ENCODE measurements at regions not wholly inside any gene's neighbourhood (a gene's known extent, or its start where the extent isn't known, plus 50 kb on each side); places are given as distances from the start of the nearest gene placed in this dataset.
"Not testable (repeated sequence)": the region's sequence is repeated elsewhere in the genome, so short reads cannot be mapped to it uniquely, and the experiment has no call there.

DNA sequence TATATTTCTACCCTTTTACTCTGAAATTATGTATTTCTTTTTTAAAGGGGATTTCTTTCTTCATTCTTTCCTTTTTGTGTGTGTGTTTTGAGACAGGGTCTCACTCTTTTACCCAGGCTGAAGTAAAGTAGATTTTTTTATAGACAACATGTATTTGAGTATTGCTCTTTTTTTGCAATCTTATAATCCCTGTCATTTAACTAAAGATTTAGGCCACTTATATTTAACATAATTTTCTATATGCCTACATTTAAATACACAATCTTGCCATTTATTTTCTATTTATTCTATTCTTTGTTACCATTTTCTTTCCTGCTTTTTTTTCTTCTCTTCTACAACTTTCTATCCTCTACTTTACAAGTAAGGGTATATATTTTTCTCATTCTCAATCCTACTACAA is 416.0 kb upstream of the IRX2 start:
- H3K4me3 ChIP-seq (ENCODE audit: low read length in 3 of 3) = no peak overlapping the region
- H3K9me3 ChIP-seq (ENCODE audit: control insufficient read depth in 3 of 3, low read length in 3 of 3) = peaks cover 3 to 7% (median 6%) of the 10 kb centered on the region in 3 donors
- H3K4me1 ChIP-seq (ENCODE audit: control insufficient read depth in 3 of 3, insufficient read depth in 3 of 3, low read length in 3 of 3) = no peaks in the 10 kb centered on the region
- no peak overlapping the region for H3K9ac ChIP-seq (ENCODE audit: low read depth in 1 of 3, low read length in 3 of 3)
- no peak overlapping the region for H3K27ac ChIP-seq (ENCODE audit: low read depth, low read length)
- peaks cover 0 to 5% (median 2%) of the 10 kb centered on the region in 3 donors for H3K27me3 ChIP-seq (ENCODE audit: control insufficient read depth in 3 of 3, insufficient read depth in 3 of 3, low read length in 3 of 3)
- no peaks in the 10 kb centered on the region for H3K36me3 ChIP-seq (ENCODE audit: control insufficient read depth in 3 of 3, insufficient read depth in 3 of 3, low read length in 3 of 3)

DNA sequence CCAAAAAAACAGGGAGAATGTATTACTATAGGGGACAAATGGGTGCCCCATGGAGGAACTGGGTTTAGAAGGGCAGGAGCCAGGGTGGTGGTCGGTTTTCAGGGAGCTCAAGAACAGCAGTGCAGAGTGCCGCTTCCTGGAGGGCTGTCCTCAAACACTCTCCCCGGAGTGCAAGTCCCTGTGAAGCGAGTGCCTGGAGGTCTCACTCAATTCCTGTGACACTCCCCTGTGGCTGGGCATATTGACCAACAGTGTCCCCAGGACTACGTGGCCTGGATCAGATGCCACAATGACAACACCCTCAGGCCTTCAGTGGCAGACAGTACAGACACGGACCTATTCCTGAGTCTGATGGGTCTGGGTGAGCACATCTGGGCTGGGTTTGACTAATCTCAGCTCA is 412.1 kb upstream of the IRX2 start:
- Histone ChIP-seq H3K4me3 (ENCODE audit: low read length in 3 of 3) (no peak overlapping the region), H3K4me1 (ENCODE audit: control insufficient read depth in 3 of 3, insufficient read depth in 3 of 3, low read length in 3 of 3) (no peaks in the 10 kb centered on the region), H3K27ac (ENCODE audit: low read depth, low read length) (no peak overlapping the region), H3K9ac (ENCODE audit: low read depth in 1 of 3, low read length in 3 of 3) (no peak overlapping the region), H3K9me3 (ENCODE audit: control insufficient read depth in 3 of 3, low read length in 3 of 3) (peaks cover 3 to 6% (median 4%) of the 10 kb centered on the region in 3 donors), H3K36me3 (ENCODE audit: control insufficient read depth in 3 of 3, insufficient read depth in 3 of 3, low read length in 3 of 3) (no peaks in the 10 kb centered on the region), H3K27me3 (ENCODE audit: control insufficient read depth in 3 of 3, insufficient read depth in 3 of 3, low read length in 3 of 3) (peaks cover 0 to 11% (median 2%) of the 10 kb centered on the region in 3 donors)

GRCh38 chr5:3161672-3162071 is 410.2 kb upstream of the IRX2 start:
- Histone ChIP-seq H3K4me1 (ENCODE audit: control insufficient read depth in 3 of 3, insufficient read depth in 3 of 3, low read length in 3 of 3) (no peaks in the 10 kb centered on the region), H3K4me3 (ENCODE audit: low read length in 3 of 3) (no peak overlapping the region), H3K36me3 (ENCODE audit: control insufficient read depth in 3 of 3, insufficient read depth in 3 of 3, low read length in 3 of 3) (no peaks in the 10 kb centered on the region), H3K9ac (ENCODE audit: low read depth in 1 of 3, low read length in 3 of 3) (no peak overlapping the region), H3K9me3 (ENCODE audit: control insufficient read depth in 3 of 3, low read length in 3 of 3) (peaks cover 0 to 2% (median 0%) of the 10 kb centered on the region in 3 donors), H3K27me3 (ENCODE audit: control insufficient read depth in 3 of 3, insufficient read depth in 3 of 3, low read length in 3 of 3) (peaks cover 0 to 11% (median 2%) of the 10 kb centered on the region in 3 donors), H3K27ac (ENCODE audit: low read depth, low read length) (no peak overlapping the region)

- Histone ChIP-seq H3K36me3 (ENCODE audit: control insufficient read depth in 3 of 3, insufficient read depth in 3 of 3, low read length in 3 of 3) (no peaks in the 10 kb centered on the region), H3K27ac (ENCODE audit: low read depth, low read length) (no peak overlapping the region), H3K4me3 (ENCODE audit: low read length in 3 of 3) (no peak overlapping the region), H3K4me1 (ENCODE audit: control insufficient read depth in 3 of 3, insufficient read depth in 3 of 3, low read length in 3 of 3) (no peaks in the 10 kb centered on the region), H3K27me3 (ENCODE audit: control insufficient read depth in 3 of 3, insufficient read depth in 3 of 3, low read length in 3 of 3) (peaks cover 0 to 9% (median 0%) of the 10 kb centered on the region in 3 donors), H3K9ac (ENCODE audit: low read depth in 1 of 3, low read length in 3 of 3) (no peak overlapping the region), H3K9me3 (ENCODE audit: control insufficient read depth in 3 of 3, low read length in 3 of 3) (no peaks in the 10 kb centered on the region)
These were observed 405.7 kb upstream of the IRX2 start for GRCh38 chr5:3157214-3157613.

DNA sequence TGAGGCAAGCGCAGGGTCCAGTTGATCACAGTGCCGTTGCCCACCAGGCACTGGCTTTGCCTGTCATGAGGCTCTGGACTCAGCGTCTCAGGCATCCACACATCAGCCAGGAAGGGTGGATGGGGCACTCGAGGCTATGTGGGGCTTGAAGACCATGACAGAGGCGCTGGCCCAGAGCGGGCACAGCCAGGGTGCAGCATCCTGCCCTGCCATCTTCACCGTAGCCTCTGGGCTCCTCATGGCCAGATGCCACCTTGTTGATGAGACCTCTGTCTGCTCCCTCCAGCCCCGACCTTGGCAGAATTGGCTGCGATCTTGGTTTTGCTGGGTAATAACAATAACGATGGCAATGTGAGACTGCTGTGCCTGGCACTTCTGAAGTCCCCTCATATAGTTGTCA is 404.2 kb upstream of the IRX2 start:
- no peaks in the 10 kb centered on the region for H3K9me3 ChIP-seq (ENCODE audit: control insufficient read depth in 3 of 3, low read length in 3 of 3)
- H3K27ac ChIP-seq (ENCODE audit: low read depth, low read length) = no peak overlapping the region
- peaks cover 0 to 9% (median 2%) of the 10 kb centered on the region in 3 donors for H3K27me3 ChIP-seq (ENCODE audit: control insufficient read depth in 3 of 3, insufficient read depth in 3 of 3, low read length in 3 of 3)
- H3K4me3 ChIP-seq (ENCODE audit: low read length in 3 of 3) = no peak overlapping the region
- no peaks in the 10 kb centered on the region for H3K4me1 ChIP-seq (ENCODE audit: control insufficient read depth in 3 of 3, insufficient read depth in 3 of 3, low read length in 3 of 3)
- no peak overlapping the region for H3K9ac ChIP-seq (ENCODE audit: low read depth in 1 of 3, low read length in 3 of 3)
- no peaks in the 10 kb centered on the region for H3K36me3 ChIP-seq (ENCODE audit: control insufficient read depth in 3 of 3, insufficient read depth in 3 of 3, low read length in 3 of 3)

DNA sequence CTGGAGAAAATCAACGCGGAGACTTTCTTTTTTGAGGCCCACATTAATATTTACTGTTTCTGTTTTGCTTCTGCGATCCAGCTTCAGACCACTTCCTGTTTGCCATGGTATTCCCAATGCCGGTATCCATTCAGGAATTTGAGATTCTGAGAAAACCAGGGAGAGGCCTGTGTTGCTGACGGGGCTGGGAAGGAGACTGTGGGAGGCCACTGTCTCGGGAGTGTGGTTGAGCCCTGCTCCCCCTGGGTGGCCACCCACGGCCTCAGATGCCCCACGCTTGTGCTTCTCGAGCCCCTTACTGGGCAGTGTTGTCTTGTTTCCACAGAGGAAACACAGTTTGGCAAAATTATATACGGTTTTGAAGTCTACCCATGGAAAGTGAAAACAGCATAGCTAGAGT is 403.6 kb upstream of the IRX2 start:
- Histone ChIP-seq H3K9me3 (ENCODE audit: control insufficient read depth in 3 of 3, low read length in 3 of 3) (no peaks in the 10 kb centered on the region), H3K36me3 (ENCODE audit: control insufficient read depth in 3 of 3, insufficient read depth in 3 of 3, low read length in 3 of 3) (no peaks in the 10 kb centered on the region), H3K27me3 (ENCODE audit: control insufficient read depth in 3 of 3, insufficient read depth in 3 of 3, low read length in 3 of 3) (peaks cover 0 to 9% (median 5%) of the 10 kb centered on the region in 3 donors), H3K9ac (ENCODE audit: low read depth in 1 of 3, low read length in 3 of 3) (no peak overlapping the region), H3K4me1 (ENCODE audit: control insufficient read depth in 3 of 3, insufficient read depth in 3 of 3, low read length in 3 of 3) (no peaks in the 10 kb centered on the region), H3K27ac (ENCODE audit: low read depth, low read length) (no peak overlapping the region), H3K4me3 (ENCODE audit: low read length in 3 of 3) (no peak overlapping the region)

DNA sequence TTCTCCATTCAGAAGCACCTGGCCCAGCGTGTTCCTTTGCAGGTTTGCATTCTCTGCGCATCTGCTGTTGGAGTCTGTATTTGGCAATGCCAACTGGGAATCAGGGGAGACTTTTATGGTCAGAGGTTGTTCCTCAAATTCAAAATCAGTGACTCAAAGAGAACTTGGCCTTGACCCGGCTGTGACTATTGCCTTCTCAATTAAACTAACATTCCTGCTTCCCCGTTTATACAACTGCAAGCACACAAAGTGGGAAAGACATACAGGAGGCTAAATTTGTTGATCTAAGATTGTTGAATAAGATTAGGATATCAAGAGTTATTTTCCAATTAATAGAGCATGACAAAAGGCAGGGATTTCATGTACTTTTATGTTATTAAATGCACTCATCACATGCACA is 402.4 kb upstream of the IRX2 start:
- Histone ChIP-seq H3K36me3 (ENCODE audit: control insufficient read depth in 3 of 3, insufficient read depth in 3 of 3, low read length in 3 of 3) (no peaks in the 10 kb centered on the region), H3K27ac (ENCODE audit: low read depth, low read length) (no peak overlapping the region), H3K9ac (ENCODE audit: low read depth in 1 of 3, low read length in 3 of 3) (no peak overlapping the region), H3K4me3 (ENCODE audit: low read length in 3 of 3) (no peak overlapping the region), H3K4me1 (ENCODE audit: control insufficient read depth in 3 of 3, insufficient read depth in 3 of 3, low read length in 3 of 3) (no peaks in the 10 kb centered on the region), H3K9me3 (ENCODE audit: control insufficient read depth in 3 of 3, low read length in 3 of 3) (no peaks in the 10 kb centered on the region), H3K27me3 (ENCODE audit: control insufficient read depth in 3 of 3, insufficient read depth in 3 of 3, low read length in 3 of 3) (peaks cover 0 to 5% (median 4%) of the 10 kb centered on the region in 3 donors)

GRCh38 chr5:3153226-3153858 is 401.9 kb upstream of the IRX2 start:
- Histone ChIP-seq H3K4me3 (ENCODE audit: low read length in 3 of 3) (no peak overlapping the region), H3K27ac (ENCODE audit: low read depth, low read length) (no peak overlapping the region), H3K9ac (ENCODE audit: low read depth in 1 of 3, low read length in 3 of 3) (no peak overlapping the region), H3K36me3 (ENCODE audit: control insufficient read depth in 3 of 3, insufficient read depth in 3 of 3, low read length in 3 of 3) (no peaks in the 10 kb centered on the region), H3K9me3 (ENCODE audit: control insufficient read depth in 3 of 3, low read length in 3 of 3) (no peaks in the 10 kb centered on the region), H3K27me3 (ENCODE audit: control insufficient read depth in 3 of 3, insufficient read depth in 3 of 3, low read length in 3 of 3) (peaks cover 0 to 5% (median 4%) of the 10 kb centered on the region in 3 donors), H3K4me1 (ENCODE audit: control insufficient read depth in 3 of 3, insufficient read depth in 3 of 3, low read length in 3 of 3) (no peaks in the 10 kb centered on the region)

GRCh38 chr5:3149899-3150298 is 398.4 kb upstream of the IRX2 start:
- Histone ChIP-seq H3K36me3 (ENCODE audit: control insufficient read depth in 3 of 3, insufficient read depth in 3 of 3, low read length in 3 of 3) (no peaks in the 10 kb centered on the region), H3K4me1 (ENCODE audit: control insufficient read depth in 3 of 3, insufficient read depth in 3 of 3, low read length in 3 of 3) (no peaks in the 10 kb centered on the region), H3K4me3 (ENCODE audit: low read length in 3 of 3) (no peak overlapping the region), H3K9me3 (ENCODE audit: control insufficient read depth in 3 of 3, low read length in 3 of 3) (no peaks in the 10 kb centered on the region), H3K27ac (ENCODE audit: low read depth, low read length) (no peak overlapping the region), H3K9ac (ENCODE audit: low read depth in 1 of 3, low read length in 3 of 3) (no peak overlapping the region), H3K27me3 (ENCODE audit: control insufficient read depth in 3 of 3, insufficient read depth in 3 of 3, low read length in 3 of 3) (peaks cover 0 to 5% (median 0%) of the 10 kb centered on the region in 3 donors)

DNA sequence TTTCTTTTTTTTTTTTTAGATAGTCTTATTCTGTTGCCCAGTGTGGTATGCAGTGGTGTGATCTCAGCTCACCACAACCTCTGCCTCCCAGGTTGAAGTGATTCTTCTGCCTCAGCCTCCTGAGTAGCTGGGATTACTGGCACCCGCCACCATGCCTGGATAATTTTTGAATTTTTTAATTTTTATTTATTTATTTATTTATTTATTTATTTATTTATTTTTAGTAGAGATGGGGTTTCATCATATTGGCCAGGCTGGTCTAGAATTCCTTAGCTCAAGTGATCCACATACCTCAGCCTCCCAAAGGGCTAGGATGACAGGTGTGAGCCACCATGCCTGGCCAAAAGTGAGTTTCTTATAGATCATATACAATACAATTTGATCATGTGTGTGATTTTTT is 395.9 kb upstream of the IRX2 start:
- H3K36me3 ChIP-seq (ENCODE audit: control insufficient read depth in 3 of 3, insufficient read depth in 3 of 3, low read length in 3 of 3); H3K9me3 ChIP-seq (ENCODE audit: control insufficient read depth in 3 of 3, low read length in 3 of 3); H3K9ac ChIP-seq (ENCODE audit: low read depth in 1 of 3, low read length in 3 of 3); H3K4me3 ChIP-seq (ENCODE audit: low read length in 3 of 3); H3K27me3 ChIP-seq (ENCODE audit: control insufficient read depth in 3 of 3, insufficient read depth in 3 of 3, low read length in 3 of 3); H3K4me1 ChIP-seq (ENCODE audit: control insufficient read depth in 3 of 3, insufficient read depth in 3 of 3, low read length in 3 of 3); H3K27ac ChIP-seq (ENCODE audit: low read depth, low read length): not testable (repeated sequence)

Measured in skeletal muscle tissue (tissue), 3 donors.